K562 (cell line): ENCODE measurements at regions not wholly inside any gene's neighbourhood (a gene's known extent, or its start where the extent isn't known, plus 50 kb on each side); places are given as distances from the start of the nearest gene placed in this dataset.

Experiments
- ATAC-seq: fragments of 200-7000 bp; cut with Tn5 transposase; 3 replicates; pipeline ENCODE4 v1.9.1; 2020; ENCODE audit warnings: moderate library complexity
- BruUV-seq: library from RNA; stranded (reverse); fragments of 400-500 nt; replicated peaks from 2 replicates; lab custom pipeline; 2021; lab: Mats Ljungman, UMichigan
- CTCF ChIA-PET: fragments of 300-600 bp; formaldehyde crosslinking; extraction: SDS; loops from one replicate; lab custom pipeline; 2021; ENCODE audit warnings: low intra/inter-chr PET ratio; lab: Yijun Ruan, JAX
- POLR2A ChIA-PET: fragments of 300-600, 350-650 bp; sonication (Branson Sonifier 250); formaldehyde crosslinking; extraction: SDS; loops from one replicate; lab custom pipeline; 2021; ENCODE audit warnings: antibody characterized with exemption, inconsistent platforms; lab: Yijun Ruan, JAX
- DNase-seq, 4 experiments: peaks; one replicate each; pipeline versions ENCODE4 v3.0.0 to v3.0.0-alpha.2; 2011 to 2018; ENCODE audit warnings: low spot score in 3 of 4, mixed read lengths in 3 of 4; ENCODE audit errors: extremely low read depth in 1 of 4
- FAIRE-seq: peaks from 2 replicates; lab custom pipeline; 2011; peaks lifted over from hg19 to GRCh38; lab: Jason Lieb, UNC
- H2AFZ ChIP-seq: 2 replicates; pipeline ENCODE4 v1.6.0; 2011; ENCODE audit warnings: low read depth, low read length, control low read depth, inconsistent platforms
- H3K27ac ChIP-seq: fragments of 200-600 bp; 3 replicates; pipeline ENCODE4 v1.8.0; 2011; ENCODE audit warnings: low read depth, mild to moderate bottlenecking, control low read depth, inconsistent platforms, low read length, moderate library complexity, mixed read lengths; ENCODE audit errors: extremely low read depth
- H3K27me3 ChIP-seq, 2 experiments: fragments of 300-600 bp in 1 of 2; 2 replicates in 1 of 2; 3 replicates in 1 of 2; pipeline versions ENCODE4 v1.6.0 to v1.8.0; 2011; ENCODE audit warnings: inconsistent platforms in 2 of 2, low read length in 2 of 2, mild to moderate bottlenecking in 1 of 2, mixed read lengths in 1 of 2, moderate library complexity in 1 of 2; ENCODE audit not compliant: control insufficient read depth in 2 of 2, insufficient read depth in 2 of 2
- H3K36me3 ChIP-seq: fragments of 300-600 bp; 3 replicates; pipeline ENCODE4 v1.8.0; 2011; ENCODE audit warnings: mild to moderate bottlenecking, low read length, inconsistent platforms; ENCODE audit not compliant: control insufficient read depth, insufficient read depth
- H3K4me1 ChIP-seq, 2 experiments: fragments of 200-600 bp in 1 of 2; replicated peaks in 1 of 2; 2 replicates in 1 of 2; 3 replicates in 1 of 2; pipeline versions ENCODE4 v1.5.1 to v1.8.0; 2011; ENCODE audit warnings: inconsistent platforms in 2 of 2, low read length in 2 of 2, mild to moderate bottlenecking in 1 of 2, mixed read lengths in 1 of 2, moderate library complexity in 1 of 2; ENCODE audit not compliant: control insufficient read depth in 2 of 2, insufficient read depth in 2 of 2
- H3K4me2 ChIP-seq: 2 replicates; pipeline ENCODE4 v1.6.1; 2011; ENCODE audit warnings: low read length, control low read depth, inconsistent platforms, mixed read lengths; ENCODE audit not compliant: insufficient read depth
- H3K4me3 ChIP-seq: fragments of 200-600 bp; sonication (generic), shearing (Covaris generic); 2 replicates; pipeline ENCODE4 v1.5.1; 2016; ENCODE audit warnings: control low read depth, inconsistent platforms
- H3K79me2 ChIP-seq: fragments of 200-600 bp; 3 replicates; pipeline ENCODE4 v1.8.0; 2011; ENCODE audit warnings: low read length, inconsistent platforms; ENCODE audit not compliant: control insufficient read depth, insufficient read depth
- H3K9ac ChIP-seq, 2 experiments: 2 replicates each; pipeline versions ENCODE4 v1.6.0 to v1.6.1; 2011; ENCODE audit warnings: low read depth in 2 of 2, low read length in 2 of 2, control low read depth in 1 of 2, inconsistent platforms in 1 of 2, mild to moderate bottlenecking in 1 of 2, mixed read lengths in 1 of 2; ENCODE audit not compliant: insufficient read depth in 1 of 2
- H3K9me1 ChIP-seq: one replicate; pipeline ENCODE4 v1.6.0; 2011; ENCODE audit warnings: inconsistent platforms, mild to moderate bottlenecking, low read length, moderate library complexity; ENCODE audit not compliant: control insufficient read depth, insufficient read depth
- H3K9me3 ChIP-seq: replicated peaks from 2 replicates; pipeline ENCODE4 v1.5.1; 2011; ENCODE audit warnings: low read depth, low read length, inconsistent platforms; ENCODE audit not compliant: control insufficient read depth, insufficient read depth
- H4K20me1 ChIP-seq: replicated peaks from 2 replicates; pipeline ENCODE4 v1.6.1; 2011; ENCODE audit warnings: low read length, inconsistent platforms, mixed read lengths; ENCODE audit not compliant: control insufficient read depth, insufficient read depth
- ARNT ChIP-seq, 2 experiments: fragments of 450-650 bp; IDR thresholded peaks; 2 replicates each; pipeline ENCODE4 v1.6.1; 2016; ENCODE audit warnings: mild to moderate bottlenecking in 1 of 2
- BRCA1 ChIP-seq, 2 experiments: fragments of 450-650 bp in 1 of 2; sonication (generic) in 1 of 2; formaldehyde crosslinking in 1 of 2; IDR thresholded peaks; 2 replicates each; pipeline versions ENCODE4 v1.5.0 to v1.6.1; 2017 to 2020; ENCODE audit warnings: mild to moderate bottlenecking in 1 of 2, missing genetic modification reagents in 1 of 2
- POLR2G ChIP-seq: fragments of 200-400 bp; formaldehyde crosslinking; IDR thresholded peaks from 2 replicates; pipeline ENCODE4 v1.6.1; 2017; ENCODE audit warnings: low read depth, mild to moderate bottlenecking, antibody characterized with exemption, low read length, moderate library complexity
- POU5F1 ChIP-seq: fragments of 150-350 bp; IDR thresholded peaks from 2 replicates; pipeline ENCODE4 v1.6.1; 2014; ENCODE audit warnings: borderline replicate concordance, low read length, low read depth, mild to moderate bottlenecking; ENCODE audit not compliant: partially characterized antibody
- PPARD ChIP-seq: fragments of 250-450 bp; sonication (Bioruptor Pico); IDR thresholded peaks from 2 replicates; pipeline ENCODE4 v1.8.0; 2022; ENCODE audit warnings: inconsistent platforms, mild to moderate bottlenecking, moderate library complexity
- RBM34 ChIP-seq: fragments of 200-400 bp; formaldehyde crosslinking; IDR thresholded peaks from 2 replicates; pipeline ENCODE4 v1.6.1; 2018; ENCODE audit warnings: low read length, borderline replicate concordance; ENCODE audit not compliant: insufficient read depth
- TOE1 ChIP-seq, 2 experiments: fragments of 450-650 bp in 1 of 2; sonication (generic) in 1 of 2; formaldehyde crosslinking in 1 of 2; IDR thresholded peaks; 2 replicates each; pipeline versions ENCODE4 v1.7.1 to v1.8.0; 2016 to 2022; ENCODE audit warnings: borderline replicate concordance in 2 of 2, mild to moderate bottlenecking in 2 of 2, antibody characterized with exemption in 1 of 2, inconsistent platforms in 1 of 2, low read depth in 1 of 2, missing genetic modification reagents in 1 of 2, moderate library complexity in 1 of 2
- U2AF2 ChIP-seq: fragments of 200-400 bp; formaldehyde crosslinking; optimal IDR thresholded peaks from 2 replicates; pipeline ENCODE3; 2017; ENCODE audit warnings: low read depth, mild to moderate bottlenecking, low read length
- ZFP30 ChIP-seq: fragments of 250-450 bp; sonication (Bioruptor Pico); IDR thresholded peaks from 2 replicates; pipeline ENCODE4 v1.8.0; 2022; ENCODE audit warnings: moderate library complexity, mild to moderate bottlenecking, inconsistent platforms, borderline replicate concordance
- ZNF695 ChIP-seq: fragments of 450-650 bp; formaldehyde crosslinking; IDR thresholded peaks from 2 replicates; pipeline ENCODE4 v1.4.0; 2020; ENCODE audit warnings: mild to moderate bottlenecking, moderate library complexity
- WGBS: fragments of 100-300 bp; shearing (Covaris generic); methylation state at CpG from one replicate; pipeline ENCODE4 v1.1.6; 2016; ENCODE audit warnings: low coverage, mixed read lengths; ENCODE audit not compliant: insufficient coverage; ENCODE audit errors: missing lambda C conversion rate; 5-methylcytosine and 5-hydroxymethylcytosine counted together
- in situ Hi-C: fragments of 300-500 bp; cut with MboI; formaldehyde crosslinking; loops from 4 replicates; pipeline ENCODE4 v1.15.0; 2018; ENCODE audit warnings: inconsistent platforms, mixed read lengths
- intact Hi-C: fragments of 100-400 bp; cut with micrococcal nuclease; formaldehyde crosslinking; loops from 2 replicates; pipeline ENCODE4 v1.14.2; 2022
- TF ChIP-seq, protein P1 (sequence below): fragments of 450-650 bp; formaldehyde crosslinking; IDR thresholded peaks from 2 replicates; pipeline ENCODE4 v1.4.0; 2020; ENCODE audit warnings: mild to moderate bottlenecking, moderate library complexity
- TF ChIP-seq, protein P2 (sequence below): sonication (generic); formaldehyde crosslinking; IDR thresholded peaks from 2 replicates; pipeline ENCODE4 v1.8.1; 2023; ENCODE audit warnings: mild to moderate bottlenecking, missing genetic modification reagents
- TF ChIP-seq, protein P3 (sequence below): fragments of 450-650 bp; IDR thresholded peaks from 2 replicates; pipeline ENCODE4 v1.6.1; 2017; ENCODE audit warnings: antibody characterized with exemption
- TF ChIP-seq, protein P4 (sequence below): fragments of 450-650 bp; IDR thresholded peaks from 2 replicates; pipeline ENCODE4 v1.6.1; 2014; ENCODE audit warnings: low read depth, mild to moderate bottlenecking, moderate library complexity, borderline replicate concordance

GRCh38 chr2:12060886-12061285, 314.5 kb downstream of the LPIN1 start:
- no peaks in the 10 kb centered on the region for H3K9me1 ChIP-seq
- ATAC-seq (no peak), DNase-seq (no peak), FAIRE-seq (no peak)
- H3K4me2 ChIP-seq: no peak overlapping the region
- no peaks in the 10 kb centered on the region for H3K79me2 ChIP-seq
- in situ Hi-C loops (no loop called here), intact Hi-C loops (no loop called here)
- peaks cover 5% of the 10 kb centered on the region; the same call in 1 of the 2 replicates for H3K9me3 ChIP-seq
- no TSS peak for BruUV-seq
- no peak for TF ChIP-seq BRCA1 (IDR thresholded peaks at IDR 0.05)
- TF ChIP-seq BRCA1 (CRISPR knock-in tag; IDR thresholded peaks at IDR 0.05): no peak
- TF ChIP-seq, protein P1, sequence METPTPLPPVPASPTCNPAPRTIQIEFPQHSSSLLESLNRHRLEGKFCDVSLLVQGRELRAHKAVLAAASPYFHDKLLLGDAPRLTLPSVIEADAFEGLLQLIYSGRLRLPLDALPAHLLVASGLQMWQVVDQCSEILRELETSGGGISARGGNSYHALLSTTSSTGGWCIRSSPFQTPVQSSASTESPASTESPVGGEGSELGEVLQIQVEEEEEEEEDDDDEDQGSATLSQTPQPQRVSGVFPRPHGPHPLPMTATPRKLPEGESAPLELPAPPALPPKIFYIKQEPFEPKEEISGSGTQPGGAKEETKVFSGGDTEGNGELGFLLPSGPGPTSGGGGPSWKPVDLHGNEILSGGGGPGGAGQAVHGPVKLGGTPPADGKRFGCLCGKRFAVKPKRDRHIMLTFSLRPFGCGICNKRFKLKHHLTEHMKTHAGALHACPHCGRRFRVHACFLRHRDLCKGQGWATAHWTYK (CRISPR knock-in tag): no peak
- no peak for TF ChIP-seq ARNT (IDR thresholded peaks at IDR 0.05)
- no peak for TF ChIP-seq ZFP30 (CRISPR knock-in tag)
- no peak for TF ChIP-seq POLR2G
- TF ChIP-seq POU5F1: no peak
- no peak for TF ChIP-seq TOE1 (IDR thresholded peaks at IDR 0.05; ENCODE audit: borderline replicate concordance)
- no peak for TF ChIP-seq TOE1 (CRISPR knock-in tag; IDR thresholded peaks at IDR 0.05; ENCODE audit: borderline replicate concordance, low read depth)
- TF ChIP-seq, protein P2, sequence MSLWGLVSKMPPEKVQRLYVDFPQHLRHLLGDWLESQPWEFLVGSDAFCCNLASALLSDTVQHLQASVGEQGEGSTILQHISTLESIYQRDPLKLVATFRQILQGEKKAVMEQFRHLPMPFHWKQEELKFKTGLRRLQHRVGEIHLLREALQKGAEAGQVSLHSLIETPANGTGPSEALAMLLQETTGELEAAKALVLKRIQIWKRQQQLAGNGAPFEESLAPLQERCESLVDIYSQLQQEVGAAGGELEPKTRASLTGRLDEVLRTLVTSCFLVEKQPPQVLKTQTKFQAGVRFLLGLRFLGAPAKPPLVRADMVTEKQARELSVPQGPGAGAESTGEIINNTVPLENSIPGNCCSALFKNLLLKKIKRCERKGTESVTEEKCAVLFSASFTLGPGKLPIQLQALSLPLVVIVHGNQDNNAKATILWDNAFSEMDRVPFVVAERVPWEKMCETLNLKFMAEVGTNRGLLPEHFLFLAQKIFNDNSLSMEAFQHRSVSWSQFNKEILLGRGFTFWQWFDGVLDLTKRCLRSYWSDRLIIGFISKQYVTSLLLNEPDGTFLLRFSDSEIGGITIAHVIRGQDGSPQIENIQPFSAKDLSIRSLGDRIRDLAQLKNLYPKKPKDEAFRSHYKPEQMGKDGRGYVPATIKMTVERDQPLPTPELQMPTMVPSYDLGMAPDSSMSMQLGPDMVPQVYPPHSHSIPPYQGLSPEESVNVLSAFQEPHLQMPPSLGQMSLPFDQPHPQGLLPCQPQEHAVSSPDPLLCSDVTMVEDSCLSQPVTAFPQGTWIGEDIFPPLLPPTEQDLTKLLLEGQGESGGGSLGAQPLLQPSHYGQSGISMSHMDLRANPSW (CRISPR knock-in tag): no peak
- no peak for TF ChIP-seq U2AF2
- TF ChIP-seq ZNF695 (CRISPR knock-in tag): no peak
- TF ChIP-seq, protein P3, sequence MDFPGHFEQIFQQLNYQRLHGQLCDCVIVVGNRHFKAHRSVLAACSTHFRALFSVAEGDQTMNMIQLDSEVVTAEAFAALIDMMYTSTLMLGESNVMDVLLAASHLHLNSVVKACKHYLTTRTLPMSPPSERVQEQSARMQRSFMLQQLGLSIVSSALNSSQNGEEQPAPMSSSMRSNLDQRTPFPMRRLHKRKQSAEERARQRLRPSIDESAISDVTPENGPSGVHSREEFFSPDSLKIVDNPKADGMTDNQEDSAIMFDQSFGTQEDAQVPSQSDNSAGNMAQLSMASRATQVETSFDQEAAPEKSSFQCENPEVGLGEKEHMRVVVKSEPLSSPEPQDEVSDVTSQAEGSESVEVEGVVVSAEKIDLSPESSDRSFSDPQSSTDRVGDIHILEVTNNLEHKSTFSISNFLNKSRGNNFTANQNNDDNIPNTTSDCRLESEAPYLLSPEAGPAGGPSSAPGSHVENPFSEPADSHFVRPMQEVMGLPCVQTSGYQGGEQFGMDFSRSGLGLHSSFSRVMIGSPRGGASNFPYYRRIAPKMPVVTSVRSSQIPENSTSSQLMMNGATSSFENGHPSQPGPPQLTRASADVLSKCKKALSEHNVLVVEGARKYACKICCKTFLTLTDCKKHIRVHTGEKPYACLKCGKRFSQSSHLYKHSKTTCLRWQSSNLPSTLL: no peak
- no peak for TF ChIP-seq PPARD (CRISPR knock-in tag)
- TF ChIP-seq, protein P4, sequence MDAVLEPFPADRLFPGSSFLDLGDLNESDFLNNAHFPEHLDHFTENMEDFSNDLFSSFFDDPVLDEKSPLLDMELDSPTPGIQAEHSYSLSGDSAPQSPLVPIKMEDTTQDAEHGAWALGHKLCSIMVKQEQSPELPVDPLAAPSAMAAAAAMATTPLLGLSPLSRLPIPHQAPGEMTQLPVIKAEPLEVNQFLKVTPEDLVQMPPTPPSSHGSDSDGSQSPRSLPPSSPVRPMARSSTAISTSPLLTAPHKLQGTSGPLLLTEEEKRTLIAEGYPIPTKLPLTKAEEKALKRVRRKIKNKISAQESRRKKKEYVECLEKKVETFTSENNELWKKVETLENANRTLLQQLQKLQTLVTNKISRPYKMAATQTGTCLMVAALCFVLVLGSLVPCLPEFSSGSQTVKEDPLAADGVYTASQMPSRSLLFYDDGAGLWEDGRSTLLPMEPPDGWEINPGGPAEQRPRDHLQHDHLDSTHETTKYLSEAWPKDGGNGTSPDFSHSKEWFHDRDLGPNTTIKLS: no peak
- TF ChIP-seq RBM34: no peak
- no peak overlapping the region for H3K4me3 ChIP-seq
- no peaks in the 10 kb centered on the region for H3K27me3 ChIP-seq
- H3K27ac ChIP-seq: no peak overlapping the region
- H3K36me3 ChIP-seq: no peaks in the 10 kb centered on the region
- H4K20me1 ChIP-seq: no peaks in the 10 kb centered on the region
- H2AFZ ChIP-seq: no peak overlapping the region
- CTCF ChIA-PET: no interaction called here
- H3K9ac ChIP-seq: no peak overlapping the region
- POLR2A ChIA-PET: interaction anchor here (0.8 to 1.5 kb wide), 2 partner anchors 11 to 19 kb away, joined by 3 to 5 read pairs; no protein-coding TSS in a partner anchor
- 63% methylated on average over 5 of the region's 5 CpGs for WGBS
- peaks cover 10 to 47% of the 10 kb centered on the region in 2 experiments for H3K4me1 ChIP-seq
